Astrocyte (in vitro differentiated cells and primary cell): ENCODE measurements at regions not wholly inside any gene's neighbourhood (a gene's known extent, or its start where the extent isn't known, plus 50 kb on each side); places are given as distances from the start of the nearest gene placed in this dataset.

Experiments
- EZH2 ChIP-seq: IDR thresholded peaks from 2 replicates; pipeline ENCODE4 v1.6.1; 2012; ENCODE audit warnings: mild to moderate bottlenecking, low read length, inconsistent platforms; ENCODE audit not compliant: insufficient read depth
- TF ChIP-seq, protein P1 (sequence below): IDR thresholded peaks from 2 replicates; pipeline ENCODE4 v1.5.1; 2011; ENCODE audit warnings: low read depth, mild to moderate bottlenecking, inconsistent platforms, low read length, moderate library complexity; ENCODE audit not compliant: insufficient read depth

DNA sequence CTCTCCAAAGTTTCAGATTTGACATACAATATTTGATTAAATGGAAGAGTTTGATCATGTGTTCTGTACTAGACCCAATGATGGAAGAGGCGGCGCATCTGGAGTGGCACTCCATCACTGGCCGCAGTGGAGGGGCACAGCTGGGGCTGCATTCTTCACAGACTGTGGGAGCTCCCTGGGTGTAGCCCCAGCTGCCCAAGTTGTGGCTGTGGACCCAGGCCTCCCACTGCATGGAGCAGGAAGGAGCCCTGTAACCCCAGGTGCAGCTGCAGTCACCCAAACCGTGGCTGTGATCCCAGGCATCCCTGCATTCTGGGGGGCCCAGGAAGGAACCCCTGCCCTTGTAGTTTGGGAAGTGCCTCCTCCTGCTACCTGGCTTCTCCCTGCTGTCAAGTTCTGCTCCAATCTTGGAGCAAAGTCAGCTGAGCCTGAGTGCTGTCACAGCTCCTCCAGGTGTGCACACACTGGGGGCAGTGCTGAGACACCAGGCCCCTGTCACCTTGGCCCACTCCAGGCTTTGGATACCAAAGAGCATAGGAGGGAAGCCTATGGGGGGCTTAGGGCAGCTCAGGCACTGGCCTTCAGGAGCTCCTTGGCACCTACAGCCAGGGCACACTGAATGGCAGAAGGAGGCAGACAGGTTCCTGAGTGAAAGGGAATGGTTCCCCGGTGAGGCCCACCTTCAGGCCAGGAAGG is 651.9 kb upstream of the BCHE start:
- TF ChIP-seq, protein P1, sequence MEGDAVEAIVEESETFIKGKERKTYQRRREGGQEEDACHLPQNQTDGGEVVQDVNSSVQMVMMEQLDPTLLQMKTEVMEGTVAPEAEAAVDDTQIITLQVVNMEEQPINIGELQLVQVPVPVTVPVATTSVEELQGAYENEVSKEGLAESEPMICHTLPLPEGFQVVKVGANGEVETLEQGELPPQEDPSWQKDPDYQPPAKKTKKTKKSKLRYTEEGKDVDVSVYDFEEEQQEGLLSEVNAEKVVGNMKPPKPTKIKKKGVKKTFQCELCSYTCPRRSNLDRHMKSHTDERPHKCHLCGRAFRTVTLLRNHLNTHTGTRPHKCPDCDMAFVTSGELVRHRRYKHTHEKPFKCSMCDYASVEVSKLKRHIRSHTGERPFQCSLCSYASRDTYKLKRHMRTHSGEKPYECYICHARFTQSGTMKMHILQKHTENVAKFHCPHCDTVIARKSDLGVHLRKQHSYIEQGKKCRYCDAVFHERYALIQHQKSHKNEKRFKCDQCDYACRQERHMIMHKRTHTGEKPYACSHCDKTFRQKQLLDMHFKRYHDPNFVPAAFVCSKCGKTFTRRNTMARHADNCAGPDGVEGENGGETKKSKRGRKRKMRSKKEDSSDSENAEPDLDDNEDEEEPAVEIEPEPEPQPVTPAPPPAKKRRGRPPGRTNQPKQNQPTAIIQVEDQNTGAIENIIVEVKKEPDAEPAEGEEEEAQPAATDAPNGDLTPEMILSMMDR: no peak
- no peak for TF ChIP-seq EZH2
